Activated CD4-positive, alpha-beta T cell treated with anti-CD3 and anti-CD28 coated beads for 36 hours (primary cell): ENCODE measurements at regions not wholly inside any gene's neighbourhood (a gene's known extent, or its start where the extent isn't known, plus 50 kb on each side); places are given as distances from the start of the nearest gene placed in this dataset.

Experiments
- ATAC-seq: fragments of 200-7000 bp; cut with Tn5 transposase; one replicate; pipeline ENCODE4 v1.10.0; 2021; ENCODE audit warnings: mild to moderate bottlenecking, moderate library complexity
- CTCF ChIA-PET: fragments of 350-600 bp; sonication (Branson Sonifier 250); formaldehyde crosslinking; loops from one replicate; lab custom pipeline; 2021; ENCODE audit warnings: antibody characterized with exemption; lab: Charles Lee
- POLR2A ChIA-PET: fragments of 350-600 bp; sonication (Branson Sonifier 250); formaldehyde crosslinking; loops from one replicate; lab custom pipeline; 2021; ENCODE audit warnings: antibody characterized with exemption, inconsistent platforms; lab: Charles Lee
- DNase-seq: peaks from one replicate; pipeline ENCODE4 v3.0.0-alpha.2; 2020
- H3K27ac Mint-ChIP-seq: one replicate; pipeline ENCODE4 v1.8.0; 2021; ENCODE audit warnings: mixed read lengths
- H3K27me3 Mint-ChIP-seq: one replicate; pipeline ENCODE4 v1.8.0; 2021; ENCODE audit warnings: mixed read lengths
- H3K36me3 Mint-ChIP-seq: one replicate; pipeline ENCODE4 v1.8.0; 2021; ENCODE audit warnings: low read depth, mixed read lengths
- H3K4me1 Mint-ChIP-seq: one replicate; pipeline ENCODE4 v1.8.0; 2021; ENCODE audit warnings: mixed read lengths
- H3K4me3 Mint-ChIP-seq: one replicate; pipeline ENCODE4 v1.8.0; 2021; ENCODE audit warnings: mild to moderate bottlenecking, moderate library complexity, mixed read lengths
- H3K9me3 Mint-ChIP-seq: one replicate; pipeline ENCODE4 v1.8.0; 2021; ENCODE audit warnings: low read depth, mixed read lengths
- intact Hi-C, 2 experiments: fragments of 100-400 bp; cut with DNase I in 1 of 2; cut with micrococcal nuclease in 1 of 2; formaldehyde crosslinking; loops; one replicate each; pipeline versions ENCODE4 v1.14.2 to v1.15.1; 2022 to 2024; cut with DNase I, micrococcal nuclease

GRCh38 chr2:196380575-196380974, 209.2 kb upstream of the STK17B start:
- intact Hi-C loops: no loop called here
- no peaks in the 10 kb centered on the region for H3K36me3 Mint-ChIP-seq
- CTCF ChIA-PET: interaction anchor here (0.6 to 1.1 kb wide), 3 partner anchors 16 to 74 kb away, joined by 3 to 4 read pairs (median 3); no protein-coding TSS in a partner anchor

GRCh38 chr2:196381464-196381863, 210.1 kb upstream of the STK17B start:
- CTCF ChIA-PET: no interaction called here
- POLR2A ChIA-PET: no interaction called here
- Mint-ChIP-seq H3K27me3 (no peaks in the 10 kb centered on the region), H3K9me3 (no peaks in the 10 kb centered on the region), H3K27ac (no peak overlapping the region), H3K4me1 (peaks cover 13% of the 10 kb centered on the region), H3K36me3 (no peaks in the 10 kb centered on the region), H3K4me3 (no peak overlapping the region)
- no peak for ATAC-seq
- intact Hi-C loops: no loop called here
- DNase-seq: no peak

More at GRCh38 chr2:196380575-196380974, 209.2 kb upstream of the STK17B start:
- Mint-ChIP-seq H3K27ac (no peak overlapping the region), H3K4me3 (no peak overlapping the region), H3K4me1 (peaks cover 13% of the 10 kb centered on the region), H3K9me3 (no peaks in the 10 kb centered on the region), H3K27me3 (no peaks in the 10 kb centered on the region)
- DNase-seq: no peak
- POLR2A ChIA-PET: no interaction called here
- no peak for ATAC-seq

- no peak for DNase-seq
- Mint-ChIP-seq H3K27ac (no peak overlapping the region), H3K27me3 (no peaks in the 10 kb centered on the region), H3K4me3 (no peak overlapping the region), H3K4me1 (no peaks in the 10 kb centered on the region), H3K9me3 (no peaks in the 10 kb centered on the region), H3K36me3 (no peaks in the 10 kb centered on the region)
- CTCF ChIA-PET: interaction anchor here (1.9 kb wide), 1 partner anchor 15 kb away, joined by 5 read pairs; no protein-coding TSS in a partner anchor
- ATAC-seq: no peak
- POLR2A ChIA-PET: no interaction called here
- intact Hi-C loops: no loop called here
These were observed 212.4 kb upstream of the STK17B start for GRCh38 chr2:196383799-196384198.

GRCh38 chr2:196384729-196385128, 213.4 kb upstream of the STK17B start:
- intact Hi-C loops: no loop called here
- DNase-seq: no peak
- CTCF ChIA-PET: no interaction called here
- Mint-ChIP-seq H3K27me3 (no peaks in the 10 kb centered on the region), H3K27ac (no peak overlapping the region), H3K4me1 (peaks cover 3% of the 10 kb centered on the region), H3K36me3 (no peaks in the 10 kb centered on the region), H3K4me3 (no peak overlapping the region), H3K9me3 (no peaks in the 10 kb centered on the region)
- POLR2A ChIA-PET: no interaction called here
- no peak for ATAC-seq

- ATAC-seq: peak; percentile 78
- Mint-ChIP-seq H3K27ac (no peak overlapping the region), H3K36me3 (peaks cover 2% of the 10 kb centered on the region), H3K27me3 (peaks cover 2% of the 10 kb centered on the region), H3K9me3 (no peaks in the 10 kb centered on the region), H3K4me1 (peaks cover 3% of the 10 kb centered on the region), H3K4me3 (no peak overlapping the region)
- DNase-seq: peak; percentile 19
- ChIA-PET CTCF (interaction anchor here (1.0 kb wide), 1 partner anchor 33 kb away, joined by 4 read pairs; no protein-coding TSS in a partner anchor), POLR2A (no interaction called here)
- intact Hi-C loops: no loop called here
These were observed 218.3 kb upstream of the STK17B start for GRCh38 chr2:196389670-196390069.

- ChIA-PET CTCF (interaction anchor here (0.6 to 1.3 kb wide), 3 partner anchors 12 to 75 kb away, joined by 3 to 4 read pairs (median 4); no protein-coding TSS in a partner anchor), POLR2A (no interaction called here)
- no peak for ATAC-seq
- H3K36me3 Mint-ChIP-seq: peaks cover 2% of the 10 kb centered on the region
- intact Hi-C loops: no loop called here
- no peak overlapping the region for H3K27ac Mint-ChIP-seq
- H3K27me3 Mint-ChIP-seq: peaks cover 2% of the 10 kb centered on the region
- no peaks in the 10 kb centered on the region for H3K9me3 Mint-ChIP-seq
- DNase-seq: no peak
- H3K4me1 Mint-ChIP-seq: peaks cover 3% of the 10 kb centered on the region
- H3K4me3 Mint-ChIP-seq: no peak overlapping the region
These were observed 219.1 kb upstream of the STK17B start for GRCh38 chr2:196390243-196391148.

GRCh38 chr2:196391149-196391479, 219.7 kb upstream of the STK17B start:
- intact Hi-C loops: no loop called here
- ChIA-PET CTCF (interaction anchor here (1.3 kb wide), 1 partner anchor 74 kb away, joined by 3 read pairs; no protein-coding TSS in a partner anchor), POLR2A (no interaction called here)
- H3K36me3 Mint-ChIP-seq: peaks cover 2% of the 10 kb centered on the region
- peaks cover 2% of the 10 kb centered on the region for H3K27me3 Mint-ChIP-seq
- H3K4me3 Mint-ChIP-seq: no peak overlapping the region
- DNase-seq: no peak
- peaks cover 2% of the 10 kb centered on the region for H3K9me3 Mint-ChIP-seq
- no peak for ATAC-seq
- no peak overlapping the region for H3K27ac Mint-ChIP-seq
- H3K4me1 Mint-ChIP-seq: peaks cover 3% of the 10 kb centered on the region

GRCh38 chr2:196399096-196399495, 227.7 kb upstream of the STK17B start:
- POLR2A ChIA-PET: no interaction called here
- H3K27me3 Mint-ChIP-seq: no peaks in the 10 kb centered on the region

GRCh38 chr2:196399722-196400691, 228.6 kb upstream of the STK17B start:
- no peak for DNase-seq
- Mint-ChIP-seq H3K27me3 (no peaks in the 10 kb centered on the region), H3K4me1 (no peaks in the 10 kb centered on the region), H3K36me3 (no peaks in the 10 kb centered on the region), H3K27ac (no peak overlapping the region), H3K9me3 (peaks cover 2% of the 10 kb centered on the region), H3K4me3 (no peak overlapping the region)
- CTCF ChIA-PET: interaction anchor here (0.7 kb wide), 1 partner anchor 77 kb away, joined by 3 read pairs; no protein-coding TSS in a partner anchor
- intact Hi-C loops: no loop called here
- no peak for ATAC-seq
- POLR2A ChIA-PET: no interaction called here

More at GRCh38 chr2:196399096-196399495, 227.7 kb upstream of the STK17B start:
- H3K4me1 Mint-ChIP-seq: no peaks in the 10 kb centered on the region
- ATAC-seq: no peak
- DNase-seq: no peak
- H3K9me3 Mint-ChIP-seq: peaks cover 2% of the 10 kb centered on the region
- intact Hi-C loops: no loop called here
- CTCF ChIA-PET: interaction anchor here (0.7 to 1.3 kb wide), 2 partner anchors 9 to 16 kb away, joined by 3 to 5 read pairs; no protein-coding TSS in a partner anchor
- H3K27ac Mint-ChIP-seq: no peak overlapping the region
- no peak overlapping the region for H3K4me3 Mint-ChIP-seq
- H3K36me3 Mint-ChIP-seq: no peaks in the 10 kb centered on the region

- no peaks in the 10 kb centered on the region for H3K9me3 Mint-ChIP-seq
- no peaks in the 10 kb centered on the region for H3K4me1 Mint-ChIP-seq
- no peak overlapping the region for H3K4me3 Mint-ChIP-seq
- intact Hi-C loops: no loop called here
- peaks cover 2% of the 10 kb centered on the region for H3K27me3 Mint-ChIP-seq
- ATAC-seq (no peak), DNase-seq (no peak)
- no peak overlapping the region for H3K27ac Mint-ChIP-seq
- POLR2A ChIA-PET: no interaction called here
- CTCF ChIA-PET: no interaction called here
- H3K36me3 Mint-ChIP-seq: no peaks in the 10 kb centered on the region
These were observed 232.1 kb upstream of the STK17B start for GRCh38 chr2:196403471-196403870.

- Mint-ChIP-seq H3K36me3 (no peaks in the 10 kb centered on the region), H3K27ac (no peak overlapping the region), H3K9me3 (no peaks in the 10 kb centered on the region), H3K4me1 (no peaks in the 10 kb centered on the region), H3K4me3 (no peak overlapping the region), H3K27me3 (peaks cover 2% of the 10 kb centered on the region)
- CTCF ChIA-PET: interaction anchor here (0.6 kb wide), 1 partner anchor 80 kb away, joined by 3 read pairs; no protein-coding TSS in a partner anchor
- POLR2A ChIA-PET: interaction anchor here (0.6 kb wide), 1 partner anchor 70 kb away, joined by 3 read pairs; no protein-coding TSS in a partner anchor
- intact Hi-C loops: no loop called here
- DNase-seq (no peak), ATAC-seq (no peak)
These were observed 232.9 kb upstream of the STK17B start for GRCh38 chr2:196404276-196404675.
